ENCODE measurements at regions not wholly inside any gene's neighbourhood (a gene's known extent, or its start where the extent isn't known, plus 50 kb on each side); places are given as distances from the start of the nearest gene placed in this dataset.

- TF ChIP-seq CTCF (IDR thresholded peaks at IDR 0.05; ENCODE audit: low read depth, low read length, missing input control): no peak
- TF ChIP-seq JUND (IDR thresholded peaks at IDR 0.05): no peak
- no peak for TF ChIP-seq ZBTB33 (IDR thresholded peaks at IDR 0.05)
- TF ChIP-seq FOXA1 (IDR thresholded peaks at IDR 0.05): no peak
- no peak for TF ChIP-seq SP1 (IDR thresholded peaks at IDR 0.05)
- TF ChIP-seq REST (IDR thresholded peaks at IDR 0.05): no peak
- no peak for TF ChIP-seq EGR1 (IDR thresholded peaks at IDR 0.05; ENCODE audit: low read depth in 2 of 2)
- TF ChIP-seq YY1 (IDR thresholded peaks at IDR 0.05): no peak
- no peak for TF ChIP-seq HNF4G (IDR thresholded peaks at IDR 0.05)
- no peak for TF ChIP-seq TAF1 (conservative IDR thresholded peaks at IDR 0.05)
- no peak for TF ChIP-seq MAX (IDR thresholded peaks at IDR 0.05)
- no peak for TF ChIP-seq RAD21 (IDR thresholded peaks at IDR 0.05)
- no peak for TF ChIP-seq ATF3 (IDR thresholded peaks at IDR 0.05)
- TF ChIP-seq GABPA (IDR thresholded peaks at IDR 0.05 in 1 of 2, conservative IDR thresholded peaks at IDR 0.05 in 1 of 2): no peak
Measured at GRCh38 chr4:13893987-13894386, 266.5 kb upstream of the BOD1L1 start.

Data from liver (tissue), 3 donors.